Kidney (tissue), 13 donors: ENCODE measurements at regions not wholly inside any gene's neighbourhood (a gene's known extent, or its start where the extent isn't known, plus 50 kb on each side); places are given as distances from the start of the nearest gene placed in this dataset.
A peak's percentile ranks its signal among the peaks of the same experiment; 100 is the strongest.

Experiments
- DNase-seq, 5 donors: peaks; one replicate each; pipeline ENCODE4 v3.0.0-alpha.2; 2013 to 2020
- FAIRE-seq: peaks from 2 replicates; lab custom pipeline; 2012; peaks lifted over from hg19 to GRCh38; lab: Jason Lieb, UNC
- H3K27ac ChIP-seq, 2 donors: one replicate each; pipeline ENCODE4 v1.7.0; 2013; ENCODE audit warnings: low read depth in 2 of 2, low read length in 2 of 2, inconsistent platforms in 1 of 2
- H3K27me3 ChIP-seq: one replicate; pipeline ENCODE4 v1.7.1; 2013; ENCODE audit warnings: low read length, inconsistent platforms; ENCODE audit not compliant: control insufficient read depth, insufficient read depth
- H3K36me3 ChIP-seq, 3 donors: one replicate each; pipeline versions ENCODE4 v1.7.0 to v1.7.1; 2013; ENCODE audit warnings: low read length in 3 of 3, control low read depth in 1 of 3, inconsistent platforms in 1 of 3; ENCODE audit not compliant: insufficient read depth in 3 of 3, control insufficient read depth in 2 of 3
- H3K4me1 ChIP-seq, 3 donors: one replicate each; pipeline versions ENCODE4 v1.7.0 to v1.7.1; 2013; ENCODE audit warnings: low read length in 3 of 3, inconsistent platforms in 1 of 3, low read depth in 1 of 3; ENCODE audit not compliant: control insufficient read depth in 2 of 3, insufficient read depth in 2 of 3
- H3K4me3 ChIP-seq, 3 donors: one replicate each; pipeline versions ENCODE4 v1.7.0 to v1.8.1; 2013; ENCODE audit warnings: low read length in 3 of 3, control low read depth in 1 of 3, inconsistent platforms in 1 of 3
- H3K9ac ChIP-seq, 3 donors: one replicate each; pipeline versions ENCODE4 v1.7.0 to v1.7.1; 2013; ENCODE audit warnings: low read length in 3 of 3, control low read depth in 1 of 3, inconsistent platforms in 1 of 3
- H3K9me3 ChIP-seq, 3 donors: one replicate each; pipeline versions ENCODE4 v1.7.0 to v1.7.1; 2013; ENCODE audit warnings: low read length in 3 of 3, control low read depth in 1 of 3, inconsistent platforms in 1 of 3; ENCODE audit not compliant: control insufficient read depth in 2 of 3, insufficient read depth in 1 of 3
- intact Hi-C: fragments of 100-400 bp; cut with DNase I; formaldehyde crosslinking; loops from one replicate; pipeline ENCODE4 v1.11.1; 2022
- TF ChIP-seq, protein P1 (sequence below): IDR thresholded peaks from 3 replicates; pipeline ENCODE4 v1.5.1; 2012; ENCODE audit warnings: mild to moderate bottlenecking, moderate library complexity, borderline replicate concordance; ENCODE audit not compliant: insufficient read depth; ENCODE audit errors: extremely low read depth
- donor health status: control.
- donor health status: control.
- donor health status: control.
- donor health status: control.
- donor health status: control.
- donor health status: DM: yes; HTN: yes; CAD: no.
- donor health status: Normal renal cell carcinoma (clear cell type).

GRCh38 chr6:170205126-170205525 lies 85.8 kb downstream of the DLL1 start:
- Histone ChIP-seq H3K36me3 (no peaks in the 10 kb centered on the region), H3K27ac (no peak overlapping the region), H3K4me1 (peaks cover 0 to 2% (median 0%) of the 10 kb centered on the region in 3 donors), H3K27me3 (no peaks in the 10 kb centered on the region), H3K4me3 (no peak overlapping the region), H3K9ac (no peak overlapping the region), H3K9me3 (no peaks in the 10 kb centered on the region)
- FAIRE-seq, result no peak
- TF ChIP-seq, protein P1, sequence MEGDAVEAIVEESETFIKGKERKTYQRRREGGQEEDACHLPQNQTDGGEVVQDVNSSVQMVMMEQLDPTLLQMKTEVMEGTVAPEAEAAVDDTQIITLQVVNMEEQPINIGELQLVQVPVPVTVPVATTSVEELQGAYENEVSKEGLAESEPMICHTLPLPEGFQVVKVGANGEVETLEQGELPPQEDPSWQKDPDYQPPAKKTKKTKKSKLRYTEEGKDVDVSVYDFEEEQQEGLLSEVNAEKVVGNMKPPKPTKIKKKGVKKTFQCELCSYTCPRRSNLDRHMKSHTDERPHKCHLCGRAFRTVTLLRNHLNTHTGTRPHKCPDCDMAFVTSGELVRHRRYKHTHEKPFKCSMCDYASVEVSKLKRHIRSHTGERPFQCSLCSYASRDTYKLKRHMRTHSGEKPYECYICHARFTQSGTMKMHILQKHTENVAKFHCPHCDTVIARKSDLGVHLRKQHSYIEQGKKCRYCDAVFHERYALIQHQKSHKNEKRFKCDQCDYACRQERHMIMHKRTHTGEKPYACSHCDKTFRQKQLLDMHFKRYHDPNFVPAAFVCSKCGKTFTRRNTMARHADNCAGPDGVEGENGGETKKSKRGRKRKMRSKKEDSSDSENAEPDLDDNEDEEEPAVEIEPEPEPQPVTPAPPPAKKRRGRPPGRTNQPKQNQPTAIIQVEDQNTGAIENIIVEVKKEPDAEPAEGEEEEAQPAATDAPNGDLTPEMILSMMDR, result no peak
- intact Hi-C loops, result no loop called here
- DNase-seq, result peak in 2 of 5 donors; percentile 1 to 22

- H3K4me1 ChIP-seq, result peaks cover 0 to 2% (median 0%) of the 10 kb centered on the region in 3 donors
- H3K27me3 ChIP-seq, result no peaks in the 10 kb centered on the region
- DNase-seq (peak in 1 of 5 donors; percentile 8), FAIRE-seq (no peak)
- H3K9me3 ChIP-seq, result no peaks in the 10 kb centered on the region
- intact Hi-C loops, result no loop called here
- no peak overlapping the region for H3K27ac ChIP-seq
- H3K4me3 ChIP-seq, result no peak overlapping the region
- TF ChIP-seq, protein P1, result no peak
- no peak overlapping the region for H3K9ac ChIP-seq
- no peaks in the 10 kb centered on the region for H3K36me3 ChIP-seq
These were observed 87.7 kb downstream of the DLL1 start for GRCh38 chr6:170203212-170203611.

DNA sequence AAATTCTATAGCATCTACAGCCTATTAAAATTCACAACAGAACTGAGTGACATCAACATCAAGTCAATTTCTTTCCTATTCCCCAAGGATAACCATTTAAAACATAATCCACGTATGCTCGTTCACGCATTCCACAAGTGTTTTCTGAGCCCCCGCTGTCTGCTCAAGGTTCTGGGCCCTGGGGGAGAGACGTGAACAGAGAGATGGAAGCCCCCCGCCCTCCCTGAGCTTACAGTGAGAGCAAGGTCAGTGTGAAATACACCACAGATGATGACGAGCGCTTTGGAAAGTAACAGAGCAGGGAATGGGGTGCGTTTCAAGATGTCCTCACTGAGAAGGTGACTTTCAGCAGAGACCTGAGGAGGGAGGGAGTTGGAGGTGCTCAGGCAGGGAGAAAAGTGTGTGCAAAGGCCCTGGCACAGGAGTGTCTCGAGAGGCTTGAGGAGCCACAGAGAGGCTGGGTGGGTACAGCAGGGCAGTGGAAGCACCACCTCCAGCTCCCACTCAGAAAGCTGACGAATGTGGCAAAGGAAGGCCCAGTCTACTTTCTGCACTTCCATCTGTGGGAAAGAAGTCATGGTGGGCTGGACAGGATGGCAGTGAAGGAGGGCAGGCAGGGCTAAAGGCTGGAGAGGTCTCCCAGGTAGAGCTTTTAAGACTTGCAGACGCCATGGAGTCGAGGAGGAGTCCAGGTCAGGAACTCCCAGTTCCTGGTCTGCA lies 88.3 kb downstream of the DLL1 start:
- TF ChIP-seq, protein P1, result no peak
- Histone ChIP-seq H3K4me3 (no peak overlapping the region), H3K9ac (no peak overlapping the region), H3K4me1 (peaks cover 0 to 2% (median 0%) of the 10 kb centered on the region in 3 donors), H3K27ac (no peak overlapping the region), H3K9me3 (no peaks in the 10 kb centered on the region), H3K27me3 (no peaks in the 10 kb centered on the region), H3K36me3 (no peaks in the 10 kb centered on the region)
- no peak for FAIRE-seq
- peak in 1 of 5 donors; percentile 7 for DNase-seq
- intact Hi-C loops, result no loop called here

GRCh38 chr6:170201361-170201760 lies 89.5 kb downstream of the DLL1 start:
- intact Hi-C loops, result no loop called here
- Histone ChIP-seq H3K9ac (no peak overlapping the region), H3K27me3 (no peaks in the 10 kb centered on the region), H3K36me3 (no peaks in the 10 kb centered on the region), H3K4me3 (no peak overlapping the region), H3K4me1 (peaks cover 0 to 2% (median 0%) of the 10 kb centered on the region in 3 donors), H3K27ac (no peak overlapping the region), H3K9me3 (no peaks in the 10 kb centered on the region)
- no peak for DNase-seq
- TF ChIP-seq, protein P1, result no peak
- FAIRE-seq, result no peak
